ENCODE measurements at regions not wholly inside any gene's neighbourhood (a gene's known extent, or its start where the extent isn't known, plus 50 kb on each side); places are given as distances from the start of the nearest gene placed in this dataset.
"Not testable (repeated sequence)": the region's sequence is repeated elsewhere in the genome, so short reads cannot be mapped to it uniquely, and the experiment has no call there.

GRCh38 chr3:177483182-177483967 lies 286.1 kb upstream of the TBL1XR1 start:
- DNase-seq = peak; percentile 17 to 21

GRCh38 chr3:177484206-177484605 lies 286.9 kb upstream of the TBL1XR1 start:
- DNase-seq = no peak

- no peak for DNase-seq
These were observed 287.6 kb upstream of the TBL1XR1 start for GRCh38 chr3:177484926-177485325.

GRCh38 chr3:177487635-177488186 lies 290.4 kb upstream of the TBL1XR1 start:
- DNase-seq = no peak

GRCh38 chr3:177488740-177489139 lies 291.5 kb upstream of the TBL1XR1 start:
- no peak for DNase-seq

- no peak for DNase-seq
These were observed 293.3 kb upstream of the TBL1XR1 start for GRCh38 chr3:177490626-177491025.

- DNase-seq = peak; percentile 12 to 13
These were observed 294.2 kb upstream of the TBL1XR1 start for GRCh38 chr3:177491296-177492032.

- DNase-seq = no peak
These were observed 295.8 kb upstream of the TBL1XR1 start for GRCh38 chr3:177493091-177493490.

- DNase-seq = no peak
These were observed 296.9 kb upstream of the TBL1XR1 start for GRCh38 chr3:177494216-177494615.

GRCh38 chr3:177495566-177495965 lies 298.3 kb upstream of the TBL1XR1 start:
- no peak for DNase-seq

GRCh38 chr3:177498037-177498857 lies 301.0 kb upstream of the TBL1XR1 start:
- no peak for DNase-seq

GRCh38 chr3:177499039-177499438 lies 301.8 kb upstream of the TBL1XR1 start:
- DNase-seq = not testable (repeated sequence)

- DNase-seq = no peak
These were observed 302.6 kb upstream of the TBL1XR1 start for GRCh38 chr3:177499779-177500423.

GRCh38 chr3:177510693-177511216 lies 313.5 kb upstream of the TBL1XR1 start:
- DNase-seq = no peak

GRCh38 chr3:177512945-177513814 lies 315.9 kb upstream of the TBL1XR1 start:
- no peak for DNase-seq

GRCh38 chr3:177513815-177514610 lies 316.7 kb upstream of the TBL1XR1 start:
- DNase-seq = no peak

- DNase-seq = no peak
These were observed 317.6 kb upstream of the TBL1XR1 start for GRCh38 chr3:177514611-177515499.

- no peak for DNase-seq
These were observed 318.5 kb upstream of the TBL1XR1 start for GRCh38 chr3:177515786-177516157.

Measured in Kasumi-1 (cell line).